ENCODE measurements at regions not wholly inside any gene's neighbourhood (a gene's known extent, or its start where the extent isn't known, plus 50 kb on each side); places are given as distances from the start of the nearest gene placed in this dataset.

DNA sequence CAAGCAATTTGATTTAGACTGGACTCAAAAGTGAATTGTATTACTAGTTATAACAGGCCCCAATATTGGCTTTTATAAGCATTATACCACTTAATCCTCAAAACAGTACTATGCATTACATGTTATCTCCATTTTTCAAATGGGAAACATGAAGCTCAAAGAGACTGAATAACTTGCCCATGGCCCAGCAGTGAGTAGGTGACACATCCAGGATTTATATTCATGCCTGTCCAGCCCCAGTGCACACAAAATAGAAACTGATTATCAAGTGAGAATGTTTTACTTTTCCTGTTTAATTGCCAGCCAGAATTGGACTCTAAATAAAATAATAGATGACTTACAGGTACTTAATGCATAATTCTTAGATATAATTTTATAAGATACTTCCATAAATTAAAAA is 82.9 kb downstream of the NIBAN1 start:
- Histone ChIP-seq H3K4me1 (ENCODE audit: control insufficient read depth in 5 of 5, insufficient read depth in 5 of 5, low read length in 5 of 5) (peaks cover 0 to 32% (median 2%) of the 10 kb centered on the region in 5 donors), H3K27ac (ENCODE audit: low read depth in 1 of 2, low read length in 1 of 2) (peak overlapping the region in 1 of 2 donors; percentile 84), H3K4me3 (no peak overlapping the region), H3K9ac (ENCODE audit: insufficient read depth in 1 of 2, low read length in 2 of 2) (no peak overlapping the region), H3K9me3 (ENCODE audit: control insufficient read depth in 4 of 4, insufficient read depth in 3 of 4, low read length in 3 of 4) (no peaks in the 10 kb centered on the region), H3K36me3 (ENCODE audit: control insufficient read depth in 4 of 4, insufficient read depth in 4 of 4, low read length in 4 of 4) (peaks cover 0 to 17% (median 0%) of the 10 kb centered on the region in 4 donors), H3K27me3 (ENCODE audit: control insufficient read depth in 3 of 3, insufficient read depth in 3 of 3, low read length in 2 of 3) (no peaks in the 10 kb centered on the region)
- DNase-seq (no peak), ATAC-seq (ENCODE audit: insufficient read depth, low FRiP score) (no peak)
- TF ChIP-seq, protein P1, sequence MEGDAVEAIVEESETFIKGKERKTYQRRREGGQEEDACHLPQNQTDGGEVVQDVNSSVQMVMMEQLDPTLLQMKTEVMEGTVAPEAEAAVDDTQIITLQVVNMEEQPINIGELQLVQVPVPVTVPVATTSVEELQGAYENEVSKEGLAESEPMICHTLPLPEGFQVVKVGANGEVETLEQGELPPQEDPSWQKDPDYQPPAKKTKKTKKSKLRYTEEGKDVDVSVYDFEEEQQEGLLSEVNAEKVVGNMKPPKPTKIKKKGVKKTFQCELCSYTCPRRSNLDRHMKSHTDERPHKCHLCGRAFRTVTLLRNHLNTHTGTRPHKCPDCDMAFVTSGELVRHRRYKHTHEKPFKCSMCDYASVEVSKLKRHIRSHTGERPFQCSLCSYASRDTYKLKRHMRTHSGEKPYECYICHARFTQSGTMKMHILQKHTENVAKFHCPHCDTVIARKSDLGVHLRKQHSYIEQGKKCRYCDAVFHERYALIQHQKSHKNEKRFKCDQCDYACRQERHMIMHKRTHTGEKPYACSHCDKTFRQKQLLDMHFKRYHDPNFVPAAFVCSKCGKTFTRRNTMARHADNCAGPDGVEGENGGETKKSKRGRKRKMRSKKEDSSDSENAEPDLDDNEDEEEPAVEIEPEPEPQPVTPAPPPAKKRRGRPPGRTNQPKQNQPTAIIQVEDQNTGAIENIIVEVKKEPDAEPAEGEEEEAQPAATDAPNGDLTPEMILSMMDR (IDR thresholded peaks at IDR 0.05; ENCODE audit: control extremely low read depth, extremely low read depth), result no peak

GRCh38 chr1:184890539-184890973 is 83.8 kb downstream of the NIBAN1 start:
- ATAC-seq (ENCODE audit: insufficient read depth, low FRiP score) (no peak), DNase-seq (no peak)
- peak overlapping the region in 1 of 2 donors; percentile 84 for H3K27ac ChIP-seq (ENCODE audit: low read depth in 1 of 2, low read length in 1 of 2)
- no peak overlapping the region for H3K4me3 ChIP-seq
- H3K36me3 ChIP-seq (ENCODE audit: control insufficient read depth in 4 of 4, insufficient read depth in 4 of 4, low read length in 4 of 4), result peaks cover 0 to 17% (median 0%) of the 10 kb centered on the region in 4 donors
- no peak overlapping the region for H3K9ac ChIP-seq (ENCODE audit: insufficient read depth in 1 of 2, low read length in 2 of 2)
- H3K9me3 ChIP-seq (ENCODE audit: control insufficient read depth in 4 of 4, insufficient read depth in 3 of 4, low read length in 3 of 4), result no peaks in the 10 kb centered on the region
- TF ChIP-seq, protein P1 (IDR thresholded peaks at IDR 0.05; ENCODE audit: control extremely low read depth, extremely low read depth), result no peak
- no peaks in the 10 kb centered on the region for H3K27me3 ChIP-seq (ENCODE audit: control insufficient read depth in 3 of 3, insufficient read depth in 3 of 3, low read length in 2 of 3)
- WGBS, 2 donors, result 58 to 73% methylated on average over 3 of the region's 3 CpGs
- H3K4me1 ChIP-seq (ENCODE audit: control insufficient read depth in 5 of 5, insufficient read depth in 5 of 5, low read length in 5 of 5), result peaks cover 0 to 35% (median 2%) of the 10 kb centered on the region in 5 donors

- ATAC-seq (ENCODE audit: insufficient read depth, low FRiP score) (no peak), DNase-seq (no peak)
- peaks cover 0 to 30% (median 4%) of the 10 kb centered on the region in 5 donors for H3K4me1 ChIP-seq (ENCODE audit: control insufficient read depth in 5 of 5, insufficient read depth in 5 of 5, low read length in 5 of 5)
- WGBS, 2 donors, result 76 to 89% methylated on average over 3 of the region's 3 CpGs
- TF ChIP-seq, protein P1 (IDR thresholded peaks at IDR 0.05; ENCODE audit: control extremely low read depth, extremely low read depth), result no peak
- H3K9me3 ChIP-seq (ENCODE audit: control insufficient read depth in 4 of 4, insufficient read depth in 3 of 4, low read length in 3 of 4), result no peaks in the 10 kb centered on the region
- peak overlapping the region in 1 of 2 donors; percentile 84 for H3K27ac ChIP-seq (ENCODE audit: low read depth in 1 of 2, low read length in 1 of 2)
- no peaks in the 10 kb centered on the region for H3K27me3 ChIP-seq (ENCODE audit: control insufficient read depth in 3 of 3, insufficient read depth in 3 of 3, low read length in 2 of 3)
- no peak overlapping the region for H3K4me3 ChIP-seq
- peaks cover 0 to 17% (median 0%) of the 10 kb centered on the region in 4 donors for H3K36me3 ChIP-seq (ENCODE audit: control insufficient read depth in 4 of 4, insufficient read depth in 4 of 4, low read length in 4 of 4)
- H3K9ac ChIP-seq (ENCODE audit: insufficient read depth in 1 of 2, low read length in 2 of 2), result no peak overlapping the region
These were observed 84.4 kb downstream of the NIBAN1 start for GRCh38 chr1:184889902-184890301.

DNA sequence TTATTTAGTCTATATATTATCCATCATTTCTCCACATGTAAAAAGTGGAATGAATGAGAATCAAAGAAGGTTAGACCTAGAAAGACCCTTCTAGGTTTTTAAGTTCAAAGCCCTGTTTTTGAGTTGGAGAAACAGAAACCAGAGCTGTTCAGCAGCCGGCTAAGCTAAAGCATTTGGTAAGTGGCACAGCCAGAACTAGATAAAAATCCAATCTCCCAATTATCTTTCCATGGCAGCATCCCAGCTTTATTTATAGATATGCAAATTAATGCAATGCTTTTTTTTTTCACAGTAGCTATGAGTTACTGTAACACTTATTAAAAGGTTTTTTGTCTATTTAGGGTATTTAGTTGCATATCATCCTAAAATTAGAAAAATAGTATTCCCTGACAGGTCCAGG is 85.1 kb downstream of the NIBAN1 start:
- DNase-seq (no peak), ATAC-seq (ENCODE audit: insufficient read depth, low FRiP score) (no peak)
- 87 to 93% methylated on average over 1 of the region's 1 CpG for WGBS, 2 donors
- H3K9me3 ChIP-seq (ENCODE audit: control insufficient read depth in 4 of 4, insufficient read depth in 3 of 4, low read length in 3 of 4), result no peaks in the 10 kb centered on the region
- H3K9ac ChIP-seq (ENCODE audit: insufficient read depth in 1 of 2, low read length in 2 of 2), result no peak overlapping the region
- TF ChIP-seq, protein P1 (IDR thresholded peaks at IDR 0.05; ENCODE audit: control extremely low read depth, extremely low read depth), result no peak
- no peaks in the 10 kb centered on the region for H3K27me3 ChIP-seq (ENCODE audit: control insufficient read depth in 3 of 3, insufficient read depth in 3 of 3, low read length in 2 of 3)
- peaks cover 0 to 25% (median 4%) of the 10 kb centered on the region in 5 donors for H3K4me1 ChIP-seq (ENCODE audit: control insufficient read depth in 5 of 5, insufficient read depth in 5 of 5, low read length in 5 of 5)
- H3K36me3 ChIP-seq (ENCODE audit: control insufficient read depth in 4 of 4, insufficient read depth in 4 of 4, low read length in 4 of 4), result peaks cover 0 to 17% (median 0%) of the 10 kb centered on the region in 4 donors
- peak overlapping the region in 1 of 2 donors; percentile 84 for H3K27ac ChIP-seq (ENCODE audit: low read depth in 1 of 2, low read length in 1 of 2)
- no peak overlapping the region for H3K4me3 ChIP-seq
